GM12878 (cell line): ENCODE measurements at regions not wholly inside any gene's neighbourhood (a gene's known extent, or its start where the extent isn't known, plus 50 kb on each side); places are given as distances from the start of the nearest gene placed in this dataset.

ENCODE experiments used
- ATAC-seq: fragments of 200-7000 bp; cut with Tn5 transposase; 3 replicates; pipeline ENCODE4 v1.9.1; 2020; ENCODE audit warnings: mild to moderate bottlenecking, moderate library complexity
- BruUV-seq: library from RNA; stranded (reverse); fragments of 400-500 nt; replicated peaks from 2 replicates; lab custom pipeline; 2021; lab: Mats Ljungman, UMichigan
- CTCF ChIA-PET: fragments of 300-600 bp; sonication (Branson Sonifier 250); formaldehyde crosslinking; extraction: SDS; loops from one replicate; lab custom pipeline; 2021; ENCODE audit warnings: inconsistent platforms; lab: Yijun Ruan, JAX
- POLR2A ChIA-PET: fragments of 350-600 bp; formaldehyde crosslinking; extraction: SDS; loops from one replicate; lab custom pipeline; 2021; ENCODE audit warnings: inconsistent platforms; lab: Charles Lee
- RAD21 ChIA-PET: fragments of 300-600 bp; sonication (Branson Sonifier 250); formaldehyde crosslinking; loops from one replicate; lab custom pipeline; 2023; ENCODE audit warnings: antibody characterized with exemption; ENCODE audit not compliant: unreplicated experiment; lab: Charles Lee
- SMC1A ChIA-PET: fragments of 300-600 bp; sonication (Branson Sonifier 250); formaldehyde crosslinking; loops from one replicate; lab custom pipeline; 2023; ENCODE audit not compliant: unreplicated experiment, uncharacterized antibody; lab: Charles Lee
- DNase-seq: peaks from one replicate; pipeline ENCODE4 v3.0.0-alpha.2; 2011; ENCODE audit warnings: low read depth, low spot score
- FAIRE-seq: peaks from 3 replicates; lab custom pipeline; 2011; peaks lifted over from hg19 to GRCh38; lab: Jason Lieb, UNC
- H2AFZ ChIP-seq: 2 replicates; pipeline ENCODE4 v1.6.0; 2011; ENCODE audit warnings: low read depth, low read length, control low read depth; ENCODE audit not compliant: control insufficient read depth
- H3K27ac ChIP-seq: 2 replicates; pipeline ENCODE4 v1.5.1; 2011; ENCODE audit warnings: control low read depth; ENCODE audit not compliant: control insufficient read depth, insufficient read depth
- H3K27me3 ChIP-seq, 2 experiments: replicated peaks in 1 of 2; 2 replicates each; pipeline versions ENCODE4 v1.6.0 to v1.6.1; 2011; ENCODE audit warnings: low read length in 1 of 2; ENCODE audit not compliant: control insufficient read depth in 2 of 2, insufficient read depth in 2 of 2
- H3K36me3 ChIP-seq, 2 experiments: 2 replicates each; pipeline ENCODE4 v1.5.1; 2011; ENCODE audit warnings: low read length in 1 of 2; ENCODE audit not compliant: control insufficient read depth in 2 of 2, insufficient read depth in 2 of 2
- H3K4me1 ChIP-seq: 2 replicates; pipeline ENCODE4 v1.6.1; 2011; ENCODE audit warnings: mild to moderate bottlenecking, low read length, moderate library complexity, mixed read lengths; ENCODE audit not compliant: control insufficient read depth, insufficient read depth
- H3K4me2 ChIP-seq: 2 replicates; pipeline ENCODE4 v1.6.0; 2011; ENCODE audit warnings: control low read depth; ENCODE audit not compliant: control insufficient read depth, insufficient read depth
- H3K4me3 ChIP-seq: fragments of 200-600 bp; sonication (generic); 2 replicates; pipeline ENCODE4 v1.5.1; 2016
- H3K79me2 ChIP-seq: 2 replicates; pipeline ENCODE4 v1.6.0; 2011; ENCODE audit warnings: low read length; ENCODE audit not compliant: control insufficient read depth, insufficient read depth
- H3K9ac ChIP-seq: 2 replicates; pipeline ENCODE4 v1.8.0; 2011; ENCODE audit warnings: low read length, control low read depth, mixed read lengths; ENCODE audit not compliant: control insufficient read depth, insufficient read depth
- H3K9me3 ChIP-seq: replicated peaks from 3 replicates; pipeline ENCODE4 v1.5.1; 2011; ENCODE audit warnings: mild to moderate bottlenecking, low read length; ENCODE audit not compliant: control insufficient read depth, insufficient read depth
- H4K20me1 ChIP-seq: 2 replicates; pipeline ENCODE4 v1.6.0; 2011; ENCODE audit not compliant: control insufficient read depth, insufficient read depth
- ELK1 ChIP-seq: IDR thresholded peaks from 2 replicates; pipeline ENCODE4 v1.6.1; 2012; ENCODE audit warnings: low read depth, low read length, improper control_type of control experiment
- ETV6 ChIP-seq, 2 experiments: fragments of 450-650 bp in 1 of 2; IDR thresholded peaks in 1 of 2; conservative IDR thresholded peaks in 1 of 2; 2 replicates each; pipeline ENCODE4 v1.6.1; 2014; ENCODE audit warnings: antibody characterized with exemption in 1 of 2, borderline replicate concordance in 1 of 2, low read depth in 1 of 2, mild to moderate bottlenecking in 1 of 2, moderate library complexity in 1 of 2
- IRF5 ChIP-seq: fragments of 450-650 bp; IDR thresholded peaks from 2 replicates; pipeline ENCODE4 v1.6.1; 2017; ENCODE audit warnings: borderline replicate concordance
- PAX5 ChIP-seq: IDR thresholded peaks from 2 replicates; pipeline ENCODE4 v1.6.1; 2011; ENCODE audit warnings: low read depth, low read length, borderline replicate concordance
- PRDM15 ChIP-seq: fragments of 450-650 bp; formaldehyde crosslinking; IDR thresholded peaks from 2 replicates; pipeline ENCODE4 v1.4.0; 2020; ENCODE audit warnings: mild to moderate bottlenecking, moderate library complexity
- ZZZ3 ChIP-seq: IDR thresholded peaks from 2 replicates; pipeline ENCODE4 v1.6.1; 2011; ENCODE audit warnings: low read depth; ENCODE audit not compliant: control insufficient read depth, insufficient read length
- WGBS: methylation state at CpG from one replicate; pipeline ENCODE4 v1.1.6; 2016; ENCODE audit warnings: low lambda C conversion rate; ENCODE audit not compliant: insufficient replicate concordance, insufficient coverage; ENCODE audit errors: missing lambda C conversion rate; 5-methylcytosine and 5-hydroxymethylcytosine counted together
- in situ Hi-C: fragments of 300-500 bp; cut with MboI; formaldehyde crosslinking; loops from 9 replicates; pipeline ENCODE4 v1.14.3; 2018; ENCODE audit warnings: mixed read lengths
- intact Hi-C: fragments of 100-400 bp; cut with micrococcal nuclease; formaldehyde crosslinking; loops from one replicate; pipeline ENCODE4 v1.14.2; 2022; ENCODE audit not compliant: unreplicated experiment
- TF ChIP-seq, protein P1 (sequence below): IDR thresholded peaks from 2 replicates; pipeline ENCODE4 v1.6.1; 2012; ENCODE audit warnings: improper control_type of control experiment, low read depth, low read length; ENCODE audit not compliant: insufficient replicate concordance

GRCh38 chr2:147698166-147698565 lies 146.7 kb upstream of the ACVR2A start:
- Histone ChIP-seq H3K9ac (no peak overlapping the region), H2AFZ (no peak overlapping the region), H3K9me3 (no peaks in the 10 kb centered on the region; the same call in 1 of the 3 replicates), H4K20me1 (no peaks in the 10 kb centered on the region), H3K27ac (no peak overlapping the region), H3K36me3 (no peaks in the 10 kb centered on the region), H3K79me2 (no peaks in the 10 kb centered on the region), H3K4me3 (no peak overlapping the region), H3K4me1 (no peaks in the 10 kb centered on the region), H3K27me3 (no peaks in the 10 kb centered on the region), H3K4me2 (no peak overlapping the region)
- no peak for ATAC-seq
- WGBS = 32% methylated on average over 2 of the region's 2 CpGs
- intact Hi-C loops = no loop called here
- no TSS peak for BruUV-seq
- SMC1A ChIA-PET = interaction anchor here (1.2 kb wide), 1 partner anchor 16 kb away, joined by 3 read pairs; no protein-coding TSS in a partner anchor
- in situ Hi-C loops = no loop called here
- CTCF ChIA-PET = no interaction called here
- DNase-seq = no peak
- POLR2A ChIA-PET = no interaction called here
- RAD21 ChIA-PET = no interaction called here
- no peak for FAIRE-seq
- no peak for TF ChIP-seq PRDM15
- no peak for TF ChIP-seq PAX5
- no peak for TF ChIP-seq ETV6 (conservative IDR thresholded peaks at IDR 0.05 in 1 of 2, IDR thresholded peaks at IDR 0.05 in 1 of 2; ENCODE audit: borderline replicate concordance in 1 of 2, low read depth in 1 of 2)
- TF ChIP-seq IRF5 = no peak
- no peak for TF ChIP-seq ELK1
- TF ChIP-seq, protein P1, sequence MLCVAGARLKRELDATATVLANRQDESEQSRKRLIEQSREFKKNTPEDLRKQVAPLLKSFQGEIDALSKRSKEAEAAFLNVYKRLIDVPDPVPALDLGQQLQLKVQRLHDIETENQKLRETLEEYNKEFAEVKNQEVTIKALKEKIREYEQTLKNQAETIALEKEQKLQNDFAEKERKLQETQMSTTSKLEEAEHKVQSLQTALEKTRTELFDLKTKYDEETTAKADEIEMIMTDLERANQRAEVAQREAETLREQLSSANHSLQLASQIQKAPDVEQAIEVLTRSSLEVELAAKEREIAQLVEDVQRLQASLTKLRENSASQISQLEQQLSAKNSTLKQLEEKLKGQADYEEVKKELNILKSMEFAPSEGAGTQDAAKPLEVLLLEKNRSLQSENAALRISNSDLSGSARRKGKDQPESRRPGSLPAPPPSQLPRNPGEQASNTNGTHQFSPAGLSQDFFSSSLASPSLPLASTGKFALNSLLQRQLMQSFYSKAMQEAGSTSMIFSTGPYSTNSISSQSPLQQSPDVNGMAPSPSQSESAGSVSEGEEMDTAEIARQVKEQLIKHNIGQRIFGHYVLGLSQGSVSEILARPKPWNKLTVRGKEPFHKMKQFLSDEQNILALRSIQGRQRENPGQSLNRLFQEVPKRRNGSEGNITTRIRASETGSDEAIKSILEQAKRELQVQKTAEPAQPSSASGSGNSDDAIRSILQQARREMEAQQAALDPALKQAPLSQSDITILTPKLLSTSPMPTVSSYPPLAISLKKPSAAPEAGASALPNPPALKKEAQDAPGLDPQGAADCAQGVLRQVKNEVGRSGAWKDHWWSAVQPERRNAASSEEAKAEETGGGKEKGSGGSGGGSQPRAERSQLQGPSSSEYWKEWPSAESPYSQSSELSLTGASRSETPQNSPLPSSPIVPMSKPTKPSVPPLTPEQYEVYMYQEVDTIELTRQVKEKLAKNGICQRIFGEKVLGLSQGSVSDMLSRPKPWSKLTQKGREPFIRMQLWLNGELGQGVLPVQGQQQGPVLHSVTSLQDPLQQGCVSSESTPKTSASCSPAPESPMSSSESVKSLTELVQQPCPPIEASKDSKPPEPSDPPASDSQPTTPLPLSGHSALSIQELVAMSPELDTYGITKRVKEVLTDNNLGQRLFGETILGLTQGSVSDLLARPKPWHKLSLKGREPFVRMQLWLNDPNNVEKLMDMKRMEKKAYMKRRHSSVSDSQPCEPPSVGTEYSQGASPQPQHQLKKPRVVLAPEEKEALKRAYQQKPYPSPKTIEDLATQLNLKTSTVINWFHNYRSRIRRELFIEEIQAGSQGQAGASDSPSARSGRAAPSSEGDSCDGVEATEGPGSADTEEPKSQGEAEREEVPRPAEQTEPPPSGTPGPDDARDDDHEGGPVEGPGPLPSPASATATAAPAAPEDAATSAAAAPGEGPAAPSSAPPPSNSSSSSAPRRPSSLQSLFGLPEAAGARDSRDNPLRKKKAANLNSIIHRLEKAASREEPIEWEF = no peak
- TF ChIP-seq ZZZ3 = no peak
